ENCODE measurements at regions not wholly inside any gene's neighbourhood (a gene's known extent, or its start where the extent isn't known, plus 50 kb on each side); places are given as distances from the start of the nearest gene placed in this dataset.

GRCh38 chr1:69139007-69139406 lies 428.7 kb upstream of the LRRC7 start:
- DNase-seq (ENCODE audit: low read depth in 1 of 2, low spot score in 1 of 2) = no peak

GRCh38 chr1:69146303-69146702 lies 421.4 kb upstream of the LRRC7 start:
- Histone ChIP-seq H3K27me3 (no peaks in the 10 kb centered on the region), H3K36me3 (no peaks in the 10 kb centered on the region), H3K4me1 (ENCODE audit: low read depth) (no peaks in the 10 kb centered on the region), H3K9me3 (ENCODE audit: low read depth) (no peaks in the 10 kb centered on the region), H3K27ac (no peak overlapping the region), H3K4me3 (no peak overlapping the region)
- no peak for TF ChIP-seq CTCF (IDR thresholded peaks at IDR 0.05; ENCODE audit: low read depth, low read length)
- DNase-seq (ENCODE audit: low read depth in 1 of 2, low spot score in 1 of 2) = no peak

More at GRCh38 chr1:69139007-69139406, 428.7 kb upstream of the LRRC7 start:
- Histone ChIP-seq H3K9me3 (ENCODE audit: low read depth) (no peaks in the 10 kb centered on the region), H3K27me3 (no peaks in the 10 kb centered on the region), H3K36me3 (no peaks in the 10 kb centered on the region), H3K4me3 (no peak overlapping the region), H3K4me1 (ENCODE audit: low read depth) (no peaks in the 10 kb centered on the region), H3K27ac (no peak overlapping the region)
- TF ChIP-seq CTCF (IDR thresholded peaks at IDR 0.05; ENCODE audit: low read depth, low read length) = no peak

GRCh38 chr1:69148731-69149130 lies 419.0 kb upstream of the LRRC7 start:
- H3K27ac ChIP-seq = no peak overlapping the region
- DNase-seq (ENCODE audit: low read depth in 1 of 2, low spot score in 1 of 2) = no peak
- H3K4me1 ChIP-seq (ENCODE audit: low read depth) = no peaks in the 10 kb centered on the region
- no peak for TF ChIP-seq CTCF (IDR thresholded peaks at IDR 0.05; ENCODE audit: low read depth, low read length)
- H3K9me3 ChIP-seq (ENCODE audit: low read depth) = no peaks in the 10 kb centered on the region
- no peak overlapping the region for H3K4me3 ChIP-seq
- H3K27me3 ChIP-seq = no peaks in the 10 kb centered on the region
- H3K36me3 ChIP-seq = no peaks in the 10 kb centered on the region

- DNase-seq (ENCODE audit: low read depth in 1 of 2, low spot score in 1 of 2) = no peak
- Histone ChIP-seq H3K4me1 (ENCODE audit: low read depth) (no peaks in the 10 kb centered on the region), H3K4me3 (no peak overlapping the region), H3K36me3 (no peaks in the 10 kb centered on the region), H3K27me3 (no peaks in the 10 kb centered on the region), H3K9me3 (ENCODE audit: low read depth) (no peaks in the 10 kb centered on the region), H3K27ac (no peak overlapping the region)
- no peak for TF ChIP-seq CTCF (IDR thresholded peaks at IDR 0.05; ENCODE audit: low read depth, low read length)
Measured at GRCh38 chr1:69157046-69157756, 410.5 kb upstream of the LRRC7 start.

- H3K27me3 ChIP-seq = no peaks in the 10 kb centered on the region
- no peak for DNase-seq (ENCODE audit: low read depth in 1 of 2, low spot score in 1 of 2)
- H3K9me3 ChIP-seq (ENCODE audit: low read depth) = no peaks in the 10 kb centered on the region
- no peak overlapping the region for H3K27ac ChIP-seq
- no peaks in the 10 kb centered on the region for H3K4me1 ChIP-seq (ENCODE audit: low read depth)
- no peaks in the 10 kb centered on the region for H3K36me3 ChIP-seq
- H3K4me3 ChIP-seq = no peak overlapping the region
- TF ChIP-seq CTCF (IDR thresholded peaks at IDR 0.05; ENCODE audit: low read depth, low read length) = no peak
Measured at GRCh38 chr1:69163241-69163640, 404.5 kb upstream of the LRRC7 start.

All from cardiac muscle cell (in vitro differentiated cells and primary cell).